NCI-H345 (cell line): ENCODE measurements at regions not wholly inside any gene's neighbourhood (a gene's known extent, or its start where the extent isn't known, plus 50 kb on each side); places are given as distances from the start of the nearest gene placed in this dataset.
"Not testable (repeated sequence)": the region's sequence is repeated elsewhere in the genome, so short reads cannot be mapped to it uniquely, and the experiment has no call there.

Experiments
- DNase-seq: peaks from one replicate; lab custom pipeline; 2025; lab: John Stamatoyannopoulos, UW

GRCh38 chr10:37067576-37067975 is 57.8 kb upstream of the ANKRD30A start:
- no peak for DNase-seq

GRCh38 chr10:37062296-37062695 is 63.1 kb upstream of the ANKRD30A start:
- DNase-seq = not testable (repeated sequence)

GRCh38 chr10:37057261-37057660 is 68.1 kb upstream of the ANKRD30A start:
- DNase-seq = no peak

GRCh38 chr10:37053476-37053875 is 71.9 kb upstream of the ANKRD30A start:
- no peak for DNase-seq

GRCh38 chr10:37049982-37050381 is 75.4 kb upstream of the ANKRD30A start:
- not testable (repeated sequence) for DNase-seq

GRCh38 chr10:37044319-37044718 is 81.1 kb upstream of the ANKRD30A start:
- DNase-seq = not testable (repeated sequence)

- DNase-seq = no peak
Measured at GRCh38 chr10:37035853-37036252, 89.5 kb upstream of the ANKRD30A start.

GRCh38 chr10:37015498-37015897 is 109.9 kb upstream of the ANKRD30A start:
- no peak for DNase-seq

- DNase-seq = no peak
Measured at GRCh38 chr10:37010741-37011140, 114.7 kb upstream of the ANKRD30A start.

GRCh38 chr10:37008276-37008675 is 117.1 kb upstream of the ANKRD30A start:
- DNase-seq = not testable (repeated sequence)

GRCh38 chr10:37003126-37003525 is 122.3 kb upstream of the ANKRD30A start:
- DNase-seq = no peak

GRCh38 chr10:36995806-36996205 is 129.6 kb upstream of the ANKRD30A start:
- DNase-seq = not testable (repeated sequence)

- DNase-seq = no peak
Measured at GRCh38 chr10:36994886-36995285, 130.5 kb upstream of the ANKRD30A start.

GRCh38 chr10:36989233-36989632 is 136.2 kb upstream of the ANKRD30A start:
- DNase-seq = no peak

- no peak for DNase-seq
Measured at GRCh38 chr10:36946598-36946997, 178.8 kb upstream of the ANKRD30A start.

GRCh38 chr10:36943544-36943943 is 181.9 kb upstream of the ANKRD30A start:
- no peak for DNase-seq

GRCh38 chr10:36942616-36943015 is 182.8 kb upstream of the ANKRD30A start:
- no peak for DNase-seq

GRCh38 chr10:36903040-36903439 is 222.4 kb upstream of the ANKRD30A start:
- no peak for DNase-seq

GRCh38 chr10:36899652-36900051 is 225.7 kb upstream of the ANKRD30A start:
- DNase-seq = no peak

- peak; percentile 42 for DNase-seq
Measured at GRCh38 chr10:36888925-36889573, 236.3 kb upstream of the ANKRD30A start.

GRCh38 chr10:36886303-36886891 is 239.0 kb upstream of the ANKRD30A start:
- no peak for DNase-seq

- DNase-seq = no peak
Measured at GRCh38 chr10:36885746-36886145, 239.7 kb upstream of the ANKRD30A start.

- no peak for DNase-seq
Measured at GRCh38 chr10:36882781-36883180, 242.6 kb upstream of the ANKRD30A start.

GRCh38 chr10:36880898-36881297 is 244.5 kb upstream of the ANKRD30A start:
- DNase-seq = no peak
